ENCODE measurements at regions not wholly inside any gene's neighbourhood (a gene's known extent, or its start where the extent isn't known, plus 50 kb on each side); places are given as distances from the start of the nearest gene placed in this dataset.

DNA sequence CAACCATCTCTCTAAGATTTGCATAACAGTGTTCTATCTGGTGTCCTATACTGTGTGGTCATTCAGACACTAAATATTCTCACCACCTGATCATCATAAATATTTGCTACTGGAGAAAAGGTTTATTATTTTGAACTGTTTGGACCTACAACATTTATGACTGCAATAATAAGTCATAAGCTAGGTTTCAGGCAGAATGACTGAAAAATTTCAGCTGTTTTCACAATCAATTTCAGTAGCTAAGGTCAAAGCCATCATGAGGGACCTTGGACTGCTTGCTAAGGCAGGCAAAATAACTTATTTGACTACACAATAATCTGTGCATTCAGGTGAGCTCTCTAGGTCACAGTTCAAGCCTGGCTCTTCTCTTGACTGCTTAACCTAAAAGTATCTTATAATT is 425.5 kb upstream of the CDH2 start:
- DNase-seq (no peak), ATAC-seq (no peak)
- intact Hi-C loops (cut with DNase I, micrococcal nuclease), result no loop called here

DNA sequence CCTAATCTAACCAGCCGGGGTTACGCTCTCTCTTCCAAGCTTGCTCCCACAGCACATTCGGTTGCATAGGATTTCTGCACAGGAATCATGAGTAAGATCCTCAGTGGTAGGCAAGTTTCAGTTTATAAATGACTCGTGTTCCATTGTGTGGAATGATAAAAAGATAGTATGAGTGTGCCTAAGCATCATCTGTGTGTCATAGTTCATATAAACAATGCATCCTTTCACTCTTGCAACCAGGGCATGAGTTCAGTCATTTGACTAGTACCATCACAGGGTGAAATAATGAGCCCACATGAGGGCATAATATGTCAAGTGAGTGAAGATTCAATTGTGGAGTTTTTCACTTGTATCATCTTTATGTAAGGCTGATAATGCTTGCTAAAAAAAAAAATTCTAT is 417.1 kb upstream of the CDH2 start:
- no peak for DNase-seq
- ATAC-seq, result no peak

DNA sequence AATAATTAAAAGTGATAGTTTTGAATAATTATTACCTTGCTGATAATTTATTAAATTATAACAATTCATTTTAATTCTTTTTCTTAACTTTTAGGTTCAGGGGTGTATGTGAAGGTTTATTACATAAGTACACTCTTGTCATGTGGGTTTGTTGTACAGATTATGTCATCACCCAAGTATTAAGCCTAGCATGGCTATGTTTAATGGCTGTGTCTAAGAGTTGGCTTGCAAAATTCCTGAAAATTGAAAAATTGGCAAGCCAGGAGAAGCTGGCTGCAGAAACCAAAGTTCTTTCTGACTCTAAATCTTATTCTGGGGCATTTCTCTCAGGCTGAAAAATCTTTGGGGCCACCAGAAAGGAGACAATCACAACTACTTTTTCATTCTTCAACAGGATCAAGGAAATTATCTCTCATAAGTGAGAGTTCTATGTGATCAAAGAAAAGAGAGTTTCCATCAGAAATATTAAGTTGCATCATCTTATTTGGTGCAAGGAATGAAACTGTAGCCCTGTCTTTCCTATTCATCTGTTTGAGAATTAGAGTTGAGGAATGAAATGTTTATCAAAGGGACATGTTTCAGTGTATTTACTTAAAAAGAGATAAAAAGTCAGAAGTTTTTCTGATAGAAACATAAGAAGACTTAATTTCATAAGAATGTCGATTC is 412.1 kb upstream of the CDH2 start:
- DNase-seq, result no peak
- no peak for ATAC-seq
- intact Hi-C loops (cut with DNase I, micrococcal nuclease), result no loop called here

More for the DNA sequence above, 417.1 kb upstream of the CDH2 start:
- intact Hi-C loops (cut with DNase I, micrococcal nuclease), result no loop called here

DNA sequence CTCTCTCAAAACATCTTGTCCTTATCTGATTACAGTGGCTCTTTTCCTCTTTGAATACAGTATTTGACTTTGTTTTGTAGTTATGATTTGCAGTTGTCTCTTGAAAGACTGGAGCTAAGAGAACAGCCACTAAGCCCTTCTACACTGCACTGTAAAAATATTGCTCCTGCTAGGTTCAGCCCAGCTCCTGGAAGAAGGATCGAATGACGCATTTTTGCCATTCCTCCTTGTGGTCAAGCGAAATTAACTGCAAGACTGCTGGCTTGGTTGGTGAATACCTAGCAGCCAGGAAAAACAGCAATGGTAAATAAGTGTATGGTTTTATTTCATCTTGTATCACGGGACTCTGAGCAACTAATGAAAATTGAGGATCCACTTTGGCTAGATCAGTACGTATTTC is 407.8 kb upstream of the CDH2 start:
- no peak for DNase-seq
- no peak for ATAC-seq
- intact Hi-C loops (cut with DNase I, micrococcal nuclease), result no loop called here

DNA sequence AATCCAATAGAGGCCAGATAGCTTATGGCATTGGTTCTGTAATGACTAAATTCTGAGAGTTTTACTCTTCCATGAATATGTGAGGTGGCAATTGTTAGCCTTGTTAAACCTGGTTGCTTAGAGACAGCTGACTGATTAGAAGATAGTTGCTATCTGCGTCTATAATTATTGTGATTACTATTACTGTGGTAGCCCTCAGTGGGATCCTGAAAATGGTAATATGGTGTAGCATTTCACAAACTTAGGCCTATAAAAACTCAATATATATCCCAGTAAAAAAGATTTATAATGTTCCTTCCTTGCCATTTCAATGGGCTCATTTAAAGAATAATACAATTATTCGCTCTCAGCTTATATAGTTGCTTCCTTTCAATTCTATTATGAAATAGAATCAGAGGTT is 405.8 kb upstream of the CDH2 start:
- ATAC-seq, result no peak
- intact Hi-C loops (cut with DNase I, micrococcal nuclease), result no loop called here
- DNase-seq, result no peak

DNA sequence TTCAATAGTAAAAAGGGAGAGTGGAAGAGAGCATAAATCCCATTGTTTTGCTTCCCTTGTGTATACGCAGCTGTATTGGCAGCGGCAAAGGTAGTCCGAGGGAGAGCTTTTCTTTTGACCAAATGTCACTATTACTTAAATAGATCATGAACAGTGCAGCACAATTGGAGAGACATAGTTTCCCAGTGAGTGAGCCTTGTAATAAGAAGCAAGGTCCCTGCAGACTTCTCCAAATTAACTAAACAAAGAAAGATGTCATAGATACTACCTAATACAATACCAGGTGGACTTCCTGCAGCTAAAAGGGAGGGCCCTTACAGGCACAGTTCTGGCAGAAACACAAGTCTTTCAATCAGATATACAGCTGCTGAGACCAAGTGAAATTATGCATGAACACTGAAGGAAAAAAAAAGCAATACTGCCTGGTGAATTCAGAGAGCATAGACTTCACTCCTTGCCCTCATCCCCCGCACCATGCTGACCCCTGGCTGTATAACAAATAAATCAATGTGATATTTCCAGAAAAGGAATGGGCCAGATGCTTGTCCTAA is 404.7 kb upstream of the CDH2 start:
- intact Hi-C loops (cut with DNase I, micrococcal nuclease), result no loop called here
- no peak for DNase-seq
- no peak for ATAC-seq

DNA sequence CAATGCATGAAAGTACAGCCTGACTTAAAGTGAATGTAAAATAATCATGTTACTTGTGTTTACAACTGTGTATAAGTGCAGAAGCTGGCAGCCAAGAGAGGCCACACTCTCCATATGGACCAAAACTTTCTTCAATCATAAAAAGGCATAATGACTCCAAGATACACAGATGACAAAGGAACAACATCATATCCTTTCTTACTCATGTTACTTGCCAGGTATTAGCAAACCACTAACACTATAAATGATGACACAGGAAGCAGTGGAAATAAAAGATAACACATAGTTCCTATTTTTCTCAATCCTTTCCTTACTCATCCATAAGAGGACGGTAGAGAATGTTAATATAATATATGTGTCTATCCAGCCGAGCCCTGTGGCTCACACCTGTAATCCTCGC is 400.0 kb upstream of the CDH2 start:
- ATAC-seq, result no peak
- DNase-seq, result no peak
- intact Hi-C loops (cut with DNase I, micrococcal nuclease), result no loop called here

DNA sequence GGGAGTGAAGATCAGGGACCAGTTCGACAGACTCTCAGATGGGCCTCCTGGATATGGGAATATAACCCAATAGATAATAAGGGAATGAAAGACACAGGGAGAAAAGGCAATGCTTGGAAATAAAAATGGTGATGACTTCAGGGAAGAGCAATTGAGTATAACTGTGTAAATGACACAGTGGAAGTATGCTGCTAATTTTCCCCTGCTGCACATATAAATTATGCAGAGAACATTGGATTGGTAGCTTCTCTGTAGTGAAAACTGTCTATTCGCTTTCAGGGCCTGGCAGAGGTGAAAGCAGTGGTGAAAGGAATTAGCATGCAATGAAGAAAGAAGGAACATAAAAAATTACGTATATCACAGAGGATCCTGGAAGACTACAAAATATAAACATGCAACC is 398.2 kb upstream of the CDH2 start:
- DNase-seq (no peak), ATAC-seq (no peak)
- intact Hi-C loops (cut with DNase I, micrococcal nuclease), result no loop called here

DNA sequence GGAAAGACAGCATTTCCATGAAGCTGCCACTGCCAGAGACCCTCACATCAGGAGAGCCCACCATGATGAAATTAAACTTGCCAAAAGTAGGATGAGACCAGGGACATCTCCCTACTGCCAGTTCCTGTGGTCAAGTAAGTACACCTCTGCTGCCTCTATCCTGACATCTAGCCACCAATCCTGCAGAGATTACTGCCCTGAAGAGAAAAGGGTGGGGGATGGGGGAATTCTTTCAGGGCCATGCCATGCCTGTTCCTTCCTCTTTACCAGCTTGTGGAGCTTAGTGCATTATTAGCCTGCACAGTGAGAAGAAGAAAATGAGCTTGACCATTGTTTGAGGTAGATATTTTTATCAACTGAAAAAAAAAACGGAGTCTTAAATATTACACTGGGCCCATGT is 397.2 kb upstream of the CDH2 start:
- intact Hi-C loops (cut with DNase I, micrococcal nuclease), result no loop called here
- ATAC-seq (no peak), DNase-seq (no peak)

DNA sequence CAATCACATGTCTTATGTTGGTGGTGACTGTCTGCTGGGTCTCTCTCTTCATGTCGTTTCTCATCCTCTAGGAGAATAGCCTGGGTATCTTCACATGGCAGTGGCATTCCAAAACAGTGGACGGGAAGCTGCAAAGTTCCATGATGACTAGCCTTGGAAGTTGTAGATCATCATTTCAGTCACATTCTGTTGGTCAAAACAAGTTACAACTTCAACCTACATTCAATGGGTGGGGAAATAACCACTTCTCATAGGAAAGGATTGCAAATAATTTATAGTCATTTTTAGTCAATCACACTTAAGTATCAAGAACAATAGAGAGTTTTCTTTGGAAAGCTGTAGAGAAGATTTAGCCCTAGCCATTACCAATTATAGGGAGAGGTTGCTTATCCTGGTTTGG is 395.0 kb upstream of the CDH2 start:
- DNase-seq (no peak), ATAC-seq (no peak)
- intact Hi-C loops (cut with DNase I, micrococcal nuclease), result no loop called here

DNA sequence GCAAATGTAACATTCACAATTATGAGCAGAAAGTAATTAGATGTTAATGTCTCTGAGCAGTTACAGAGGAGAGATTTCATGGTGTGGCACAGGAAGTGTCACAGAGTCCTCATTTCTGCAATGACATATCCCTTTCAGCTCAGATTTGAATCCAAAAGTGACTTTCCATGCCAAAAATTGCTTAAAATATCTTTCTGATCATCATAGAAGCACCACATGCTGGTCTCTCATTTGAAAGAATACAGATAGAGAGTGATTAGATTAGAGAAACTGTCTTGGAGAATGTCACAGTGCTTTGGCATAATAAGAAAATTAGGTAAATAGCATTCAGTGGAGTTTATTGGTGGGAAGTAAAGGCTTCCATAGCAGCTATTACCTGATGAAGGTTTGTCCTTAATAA is 383.4 kb upstream of the CDH2 start:
- intact Hi-C loops (cut with DNase I, micrococcal nuclease), result no loop called here
- DNase-seq (no peak), ATAC-seq (no peak)

DNA sequence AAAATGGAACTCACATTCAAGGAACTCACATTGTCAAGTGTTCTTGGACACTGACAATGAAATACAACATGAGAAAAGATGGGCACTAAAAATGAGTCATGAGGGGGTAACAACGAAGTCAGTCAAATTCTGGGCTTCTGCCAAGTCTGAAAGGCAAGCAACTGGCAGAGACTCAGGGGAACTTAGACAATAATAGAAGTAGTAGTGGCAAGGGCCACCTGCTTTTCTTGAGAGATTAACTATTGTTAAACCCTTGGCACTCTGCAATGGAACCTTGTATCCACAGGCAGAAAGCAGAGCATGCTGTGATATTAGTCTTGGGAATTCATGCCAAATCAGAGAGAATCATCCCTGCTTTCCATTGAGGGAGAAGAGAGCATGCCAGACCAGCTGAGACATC is 382.6 kb upstream of the CDH2 start:
- no peak for DNase-seq
- intact Hi-C loops (cut with DNase I, micrococcal nuclease), result no loop called here
- ATAC-seq, result no peak

DNA sequence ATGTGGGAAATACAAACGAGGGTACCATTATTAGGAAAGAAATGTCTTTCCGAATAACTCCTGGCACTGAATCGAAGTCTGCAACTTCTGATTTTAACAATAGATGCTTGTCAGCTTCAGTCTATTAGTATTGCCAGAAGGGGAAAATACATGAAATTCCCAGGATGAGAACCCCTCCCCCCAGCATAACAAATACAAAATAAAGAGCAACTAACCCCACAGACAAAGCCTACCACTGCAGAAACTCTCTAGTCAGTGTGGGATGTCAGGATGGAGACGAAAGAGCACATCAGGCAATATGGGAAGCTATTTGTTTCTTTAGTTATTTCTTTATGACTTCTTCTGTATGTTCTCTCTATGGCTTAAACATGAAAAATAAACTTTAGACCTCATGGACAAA is 365.0 kb upstream of the CDH2 start:
- ATAC-seq (no peak), DNase-seq (no peak)
- intact Hi-C loops (cut with DNase I, micrococcal nuclease), result no loop called here

DNA sequence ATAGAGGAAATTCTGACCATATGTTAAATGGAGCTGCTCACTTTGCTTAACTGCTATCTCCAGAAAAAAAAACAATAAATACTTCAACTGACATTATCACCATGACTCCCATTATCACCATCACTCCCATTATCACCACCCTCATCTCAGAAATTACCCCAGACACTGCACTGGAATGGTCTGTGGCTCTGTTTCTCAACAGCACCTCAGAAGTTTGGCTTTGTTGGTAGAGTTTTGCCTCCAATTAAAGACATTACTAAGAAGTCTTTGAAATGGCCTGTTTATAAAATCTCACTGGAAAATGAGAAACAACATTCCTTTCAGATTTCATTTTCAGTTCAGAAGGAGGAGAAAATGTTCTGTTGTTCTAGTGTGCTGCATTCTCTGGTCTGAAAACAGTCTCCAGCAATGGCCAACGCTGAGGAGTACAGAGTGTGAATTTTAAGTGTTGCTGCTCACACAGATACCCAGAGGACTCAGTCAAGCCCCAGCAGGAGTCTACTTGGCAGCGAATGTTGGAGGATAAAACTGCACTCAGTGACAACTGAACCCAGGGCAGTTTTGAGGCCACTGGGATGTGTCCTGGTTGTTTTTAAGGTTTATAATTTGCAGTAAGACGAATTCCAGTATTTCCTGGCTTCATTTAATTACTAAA is 364.5 kb upstream of the CDH2 start:
- intact Hi-C loops (cut with DNase I, micrococcal nuclease), result no loop called here
- ATAC-seq (no peak), DNase-seq (no peak)

DNA sequence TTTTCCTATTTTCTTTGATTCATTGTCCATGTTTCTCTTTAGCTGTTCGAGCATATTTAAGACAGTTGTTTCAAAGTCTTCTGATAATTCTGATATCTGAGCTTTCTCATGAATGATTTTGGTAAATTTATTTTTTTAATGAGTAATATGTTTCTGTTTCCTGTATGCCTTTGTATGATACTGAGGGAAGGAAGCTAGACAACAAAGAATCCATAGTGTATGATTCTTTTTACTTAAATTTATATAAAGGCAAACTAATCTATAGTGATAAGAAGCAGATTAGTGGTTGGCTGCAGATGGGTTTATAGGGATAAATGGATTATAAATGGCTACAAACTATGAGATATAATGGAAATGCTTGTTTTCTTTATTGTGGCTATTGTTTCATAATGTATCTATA is 352.7 kb upstream of the CDH2 start:
- intact Hi-C loops (cut with DNase I, micrococcal nuclease), result no loop called here
- no peak for ATAC-seq
- no peak for DNase-seq

DNA sequence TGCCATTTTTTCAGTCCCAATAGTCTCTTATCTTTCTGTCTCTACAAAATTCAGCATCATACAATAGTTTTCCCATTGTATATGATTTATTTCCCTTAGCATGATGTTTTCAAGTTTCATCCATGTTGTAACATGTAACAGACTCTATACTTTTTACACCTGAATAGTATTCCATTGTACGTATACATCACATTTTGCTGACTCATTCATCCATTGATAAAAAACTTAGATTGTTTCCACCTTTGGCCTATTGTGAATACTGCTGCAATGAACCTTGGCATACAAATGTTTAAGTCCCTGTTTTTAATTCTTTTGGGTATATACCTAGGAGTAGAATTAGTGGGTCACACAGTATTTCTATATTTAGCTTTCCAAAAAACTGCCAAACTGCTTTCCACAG is 349.3 kb upstream of the CDH2 start:
- intact Hi-C loops (cut with DNase I, micrococcal nuclease), result no loop called here
- DNase-seq (no peak), ATAC-seq (no peak)

DNA sequence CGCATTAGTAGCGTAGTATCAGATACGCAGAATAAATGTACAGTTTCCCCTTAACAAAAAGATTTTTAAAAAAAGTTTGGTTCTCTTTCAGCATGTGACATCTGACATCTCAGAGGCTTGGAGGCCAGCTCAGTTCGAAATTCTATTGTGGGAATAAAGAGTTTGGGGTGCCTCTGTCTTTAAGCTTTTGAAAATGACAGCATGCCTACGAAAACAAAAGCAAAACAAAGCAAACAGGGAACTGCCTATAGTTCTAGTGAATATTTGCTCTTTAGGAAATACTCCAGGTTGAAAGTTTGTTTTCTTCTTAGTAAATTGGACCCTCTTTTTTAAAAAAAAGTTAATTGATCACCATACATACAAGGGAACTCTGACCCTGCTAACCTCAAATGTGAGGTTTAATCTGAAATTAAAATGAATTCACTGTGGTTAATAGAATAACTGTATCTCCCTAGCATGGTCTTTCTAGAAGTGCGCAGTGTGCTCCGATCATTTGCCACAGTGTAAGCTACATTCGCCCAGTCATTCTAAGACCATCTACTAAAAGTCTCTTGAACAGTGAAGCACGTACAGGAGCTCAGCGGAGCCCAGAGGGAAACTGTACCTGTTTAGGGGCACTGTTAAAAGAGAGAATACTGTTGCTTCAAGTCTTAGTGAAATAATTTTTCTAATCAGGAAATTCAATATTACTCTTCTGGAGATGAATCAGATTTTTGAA is 347.0 kb upstream of the CDH2 start:
- intact Hi-C loops (cut with DNase I, micrococcal nuclease), result no loop called here
- DNase-seq, result no peak
- no peak for ATAC-seq

DNA sequence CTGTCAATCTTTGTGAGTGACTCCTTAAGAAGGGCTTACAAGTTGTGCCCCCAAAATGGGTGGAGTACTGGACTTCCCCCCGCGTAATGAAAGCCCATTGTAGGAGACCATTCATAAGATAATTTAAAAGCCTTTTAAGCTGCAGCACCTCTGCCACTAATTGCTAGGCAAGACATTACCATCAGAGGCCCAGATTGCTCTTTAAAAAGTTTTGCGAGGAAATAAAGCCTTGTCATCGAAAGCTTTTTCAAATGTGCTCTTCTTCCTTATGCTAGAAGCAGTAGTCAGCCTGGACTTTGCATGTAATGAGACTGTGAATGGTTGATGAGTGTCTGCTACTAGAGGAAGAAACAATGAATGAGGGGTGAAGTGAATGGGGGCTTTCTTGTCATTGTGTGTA is 345.3 kb upstream of the CDH2 start:
- no peak for ATAC-seq
- intact Hi-C loops (cut with DNase I, micrococcal nuclease), result no loop called here
- no peak for DNase-seq

DNA sequence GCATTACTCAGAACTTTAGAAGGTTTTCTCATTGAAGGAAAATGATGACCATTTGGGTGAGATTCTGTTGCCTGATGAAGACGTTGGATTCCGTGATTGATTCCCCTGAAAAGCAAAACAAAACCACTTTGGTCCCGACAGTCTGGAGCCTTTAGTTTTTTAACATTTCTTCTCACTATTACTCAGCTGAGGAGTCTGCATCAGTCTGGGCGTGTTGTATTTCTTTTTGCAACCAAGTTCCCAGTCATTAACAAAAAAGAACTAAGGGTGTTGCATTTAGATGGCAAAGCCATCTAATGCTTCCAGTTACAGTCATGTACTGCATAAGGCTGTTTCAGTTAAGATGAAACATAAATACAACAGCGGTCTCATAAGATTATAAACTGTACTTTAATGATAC is 343.1 kb upstream of the CDH2 start:
- DNase-seq (no peak), ATAC-seq (no peak)
- intact Hi-C loops (cut with DNase I, micrococcal nuclease), result no loop called here

DNA sequence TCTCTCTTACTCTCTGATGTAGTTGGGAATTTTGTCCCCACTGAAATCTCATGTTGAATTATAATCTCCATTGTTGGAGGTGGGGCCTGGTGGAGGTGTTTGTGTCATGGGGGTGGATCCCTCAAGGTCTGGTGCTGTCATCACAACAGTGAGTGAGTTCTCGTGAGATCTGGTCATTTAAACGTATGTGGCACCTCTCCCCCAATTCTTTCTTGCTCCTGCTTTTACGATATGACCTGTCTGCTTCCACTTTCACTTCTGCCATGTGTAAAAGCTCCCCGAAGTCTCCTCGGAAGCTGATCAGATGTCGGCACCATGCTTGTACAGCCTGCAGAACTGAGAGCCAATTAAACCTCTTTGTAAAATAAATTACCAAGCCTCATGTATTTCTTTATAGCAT is 337.8 kb upstream of the CDH2 start:
- no peak for ATAC-seq
- intact Hi-C loops (cut with DNase I, micrococcal nuclease), result no loop called here
- DNase-seq, result no peak

All from left colon (tissue), 2 donors.